Breast epithelium (tissue), 3 donors: ENCODE measurements at regions not wholly inside any gene's neighbourhood (a gene's known extent, or its start where the extent isn't known, plus 50 kb on each side); places are given as distances from the start of the nearest gene placed in this dataset.

Experiments used
- CTCF ChIP-seq, 3 donors: fragments of 450-650 bp; IDR thresholded peaks; one replicate each; pipeline ENCODE4 v1.5.1; 2016 to 2017; ENCODE audit warnings: antibody characterized with exemption in 3 of 3, mild to moderate bottlenecking in 3 of 3, moderate library complexity in 3 of 3
- POLR2A ChIP-seq: fragments of 450-650 bp; IDR thresholded peaks from one replicate; pipeline ENCODE4 v1.6.1; 2016; ENCODE audit warnings: antibody characterized with exemption, mild to moderate bottlenecking, moderate library complexity

- no peak for TF ChIP-seq CTCF (IDR thresholded peaks at IDR 0.05)
- no peak for TF ChIP-seq POLR2A
Observed at GRCh38 chr2:156675896-156676295, 239.7 kb downstream of the GPD2 start.
